ENCODE measurements at regions not wholly inside any gene's neighbourhood (a gene's known extent, or its start where the extent isn't known, plus 50 kb on each side); places are given as distances from the start of the nearest gene placed in this dataset.

- Histone ChIP-seq H3K27ac (ENCODE audit: low read length) (no peak overlapping the region), H2AFZ (ENCODE audit: low read length) (no peak overlapping the region), H3K4me3 (ENCODE audit: low read length) (no peak overlapping the region), H3K9me3 (replicated peaks; ENCODE audit: insufficient read depth, low read length) (no peaks in the 10 kb centered on the region), H4K20me1 (ENCODE audit: insufficient read depth, low read length) (no peaks in the 10 kb centered on the region), H3K4me2 (ENCODE audit: low read depth, low read length) (no peak overlapping the region), H3K9me2 (replicated peaks; ENCODE audit: insufficient read depth, low read length) (no peaks in the 10 kb centered on the region), H3K36me3 (replicated peaks; ENCODE audit: insufficient read depth, low read length) (no peaks in the 10 kb centered on the region), H3K79me2 (ENCODE audit: low read length) (no peaks in the 10 kb centered on the region), H3K9ac (ENCODE audit: low read length) (no peak overlapping the region), H3K4me1 (ENCODE audit: low read length) (no peaks in the 10 kb centered on the region), H3F3A (ENCODE audit: insufficient read depth, low read length) (no peaks in the 10 kb centered on the region), H3K27me3 (replicated peaks; ENCODE audit: insufficient read depth, low read length) (no peaks in the 10 kb centered on the region)
- DNase-seq = no peak
- TF ChIP-seq EZH2phosphoT487 (IDR thresholded peaks at IDR 0.05; ENCODE audit: low read length) = no peak
- TF ChIP-seq EZH2 (optimal IDR thresholded peaks at IDR 0.05; ENCODE audit: low read depth, low read length) = no peak
- no peak for TF ChIP-seq CTCF (IDR thresholded peaks at IDR 0.05; ENCODE audit: low read length)
These were observed 174.6 kb downstream of the PMP22 start for GRCh38 chr17:15090533-15090932.

- DNase-seq = no peak
- Histone ChIP-seq H3K36me3 (replicated peaks; ENCODE audit: insufficient read depth, low read length) (no peaks in the 10 kb centered on the region), H3K4me3 (ENCODE audit: low read length) (no peak overlapping the region)
These were observed 177.2 kb downstream of the PMP22 start for GRCh38 chr17:15087946-15088345.

GRCh38 chr17:15086776-15087295, 178.3 kb downstream of the PMP22 start:
- H4K20me1 ChIP-seq (ENCODE audit: insufficient read depth, low read length) = no peaks in the 10 kb centered on the region
- no peaks in the 10 kb centered on the region for H3K4me1 ChIP-seq (ENCODE audit: low read length)
- no peaks in the 10 kb centered on the region for H3K27me3 ChIP-seq (replicated peaks; ENCODE audit: insufficient read depth, low read length)
- no peaks in the 10 kb centered on the region for H3K79me2 ChIP-seq (ENCODE audit: low read length)
- H3K4me2 ChIP-seq (ENCODE audit: low read depth, low read length) = no peak overlapping the region
- no peak overlapping the region for H3K9ac ChIP-seq (ENCODE audit: low read length)
- no peaks in the 10 kb centered on the region for H3F3A ChIP-seq (ENCODE audit: insufficient read depth, low read length)
- no peaks in the 10 kb centered on the region for H3K9me2 ChIP-seq (replicated peaks; ENCODE audit: insufficient read depth, low read length)
- H3K36me3 ChIP-seq (replicated peaks; ENCODE audit: insufficient read depth, low read length) = no peaks in the 10 kb centered on the region
- TF ChIP-seq CTCF (IDR thresholded peaks at IDR 0.05; ENCODE audit: low read length) (no peak), EZH2 (optimal IDR thresholded peaks at IDR 0.05; ENCODE audit: low read depth, low read length) (no peak), EZH2phosphoT487 (IDR thresholded peaks at IDR 0.05; ENCODE audit: low read length) (no peak)
- H3K4me3 ChIP-seq (ENCODE audit: low read length) = no peak overlapping the region
- no peak overlapping the region for H3K27ac ChIP-seq (ENCODE audit: low read length)
- H2AFZ ChIP-seq (ENCODE audit: low read length) = no peak overlapping the region
- H3K9me3 ChIP-seq (replicated peaks; ENCODE audit: insufficient read depth, low read length) = no peaks in the 10 kb centered on the region
- no peak for DNase-seq

More at GRCh38 chr17:15087946-15088345, 177.2 kb downstream of the PMP22 start:
- no peak overlapping the region for H3K27ac ChIP-seq (ENCODE audit: low read length)
- H4K20me1 ChIP-seq (ENCODE audit: insufficient read depth, low read length) = no peaks in the 10 kb centered on the region
- no peak overlapping the region for H3K9ac ChIP-seq (ENCODE audit: low read length)
- H3K27me3 ChIP-seq (replicated peaks; ENCODE audit: insufficient read depth, low read length) = no peaks in the 10 kb centered on the region
- H3K4me1 ChIP-seq (ENCODE audit: low read length) = no peaks in the 10 kb centered on the region
- no peak overlapping the region for H2AFZ ChIP-seq (ENCODE audit: low read length)
- H3K4me2 ChIP-seq (ENCODE audit: low read depth, low read length) = no peak overlapping the region
- no peaks in the 10 kb centered on the region for H3K9me3 ChIP-seq (replicated peaks; ENCODE audit: insufficient read depth, low read length)
- no peaks in the 10 kb centered on the region for H3K9me2 ChIP-seq (replicated peaks; ENCODE audit: insufficient read depth, low read length)
- no peaks in the 10 kb centered on the region for H3F3A ChIP-seq (ENCODE audit: insufficient read depth, low read length)
- TF ChIP-seq EZH2 (optimal IDR thresholded peaks at IDR 0.05; ENCODE audit: low read depth, low read length) (no peak), EZH2phosphoT487 (IDR thresholded peaks at IDR 0.05; ENCODE audit: low read length) (no peak), CTCF (IDR thresholded peaks at IDR 0.05; ENCODE audit: low read length) (no peak)
- H3K79me2 ChIP-seq (ENCODE audit: low read length) = no peaks in the 10 kb centered on the region
